Peyer's patch (tissue), 4 donors: ENCODE measurements at regions not wholly inside any gene's neighbourhood (a gene's known extent, or its start where the extent isn't known, plus 50 kb on each side); places are given as distances from the start of the nearest gene placed in this dataset.

ENCODE experiments used
- CTCF ChIP-seq, 6 experiments: fragments of 450-650 bp in 4 of 6; fragments of 200-600 bp in 2 of 6; sonication (generic) in 1 of 6; IDR thresholded peaks; one replicate each; pipeline ENCODE4 v1.5.1; 2017 to 2019; ENCODE audit warnings: antibody characterized with exemption in 6 of 6, mild to moderate bottlenecking in 3 of 6, moderate library complexity in 1 of 6
- POLR2A ChIP-seq, 2 donors: fragments of 450-650 bp; IDR thresholded peaks; one replicate each; pipeline ENCODE4 v1.5.1; 2017; ENCODE audit warnings: antibody characterized with exemption in 2 of 2, mild to moderate bottlenecking in 2 of 2, moderate library complexity in 2 of 2

GRCh38 chr12:31859232-31859977 is 99.8 kb upstream of the RESF1 start:
- TF ChIP-seq POLR2A (IDR thresholded peaks at IDR 0.05) (no peak), CTCF (IDR thresholded peaks at IDR 0.05) (no peak)
